Muscle layer of duodenum (tissue), 2 donors: ENCODE measurements at regions not wholly inside any gene's neighbourhood (a gene's known extent, or its start where the extent isn't known, plus 50 kb on each side); places are given as distances from the start of the nearest gene placed in this dataset.

Source experiments
- H3K27ac ChIP-seq: one replicate; pipeline ENCODE4 v1.7.0; 2013; ENCODE audit warnings: mild to moderate bottlenecking, low read length
- H3K27me3 ChIP-seq: one replicate; pipeline ENCODE4 v1.7.0; 2013; ENCODE audit warnings: low read depth, mild to moderate bottlenecking, control low read depth, low read length
- H3K36me3 ChIP-seq, 2 donors: one replicate each; pipeline ENCODE4 v1.7.0; 2013; ENCODE audit warnings: low read length in 2 of 2, control low read depth in 1 of 2, mild to moderate bottlenecking in 1 of 2; ENCODE audit not compliant: insufficient read depth in 2 of 2, control insufficient read depth in 1 of 2
- H3K4me1 ChIP-seq, 2 donors: one replicate each; pipeline ENCODE4 v1.7.0; 2013; ENCODE audit warnings: low read length in 2 of 2, mild to moderate bottlenecking in 2 of 2, control low read depth in 1 of 2, moderate library complexity in 1 of 2; ENCODE audit not compliant: insufficient read depth in 2 of 2, control insufficient read depth in 1 of 2
- H3K4me3 ChIP-seq, 2 donors: one replicate each; pipeline ENCODE4 v1.7.0; 2013; ENCODE audit warnings: low read length in 2 of 2, low read depth in 1 of 2, mild to moderate bottlenecking in 1 of 2
- H3K9me3 ChIP-seq, 2 donors: one replicate each; pipeline ENCODE4 v1.7.0; 2013; ENCODE audit warnings: low read length in 2 of 2, control low read depth in 1 of 2, mild to moderate bottlenecking in 1 of 2; ENCODE audit not compliant: control insufficient read depth in 1 of 2
- donor health status: healthy.

GRCh38 chr6:105819745-105820144, 266.4 kb upstream of the PRDM1 start:
- no peak overlapping the region for H3K27ac ChIP-seq
- H3K36me3 ChIP-seq, result no peaks in the 10 kb centered on the region
- H3K4me3 ChIP-seq, result no peak overlapping the region
- H3K9me3 ChIP-seq, result no peaks in the 10 kb centered on the region
- H3K27me3 ChIP-seq, result no peaks in the 10 kb centered on the region
- no peaks in the 10 kb centered on the region for H3K4me1 ChIP-seq

GRCh38 chr6:105818505-105818904, 267.6 kb upstream of the PRDM1 start:
- Histone ChIP-seq H3K27ac (no peak overlapping the region), H3K9me3 (no peaks in the 10 kb centered on the region), H3K4me1 (no peaks in the 10 kb centered on the region), H3K4me3 (no peak overlapping the region), H3K36me3 (no peaks in the 10 kb centered on the region), H3K27me3 (no peaks in the 10 kb centered on the region)

- Histone ChIP-seq H3K4me3 (no peak overlapping the region), H3K36me3 (no peaks in the 10 kb centered on the region), H3K9me3 (no peaks in the 10 kb centered on the region), H3K27ac (no peak overlapping the region), H3K4me1 (no peaks in the 10 kb centered on the region), H3K27me3 (no peaks in the 10 kb centered on the region)
Observed at GRCh38 chr6:105817961-105818360, 268.2 kb upstream of the PRDM1 start.

- H3K27ac ChIP-seq, result no peak overlapping the region
- H3K9me3 ChIP-seq, result no peaks in the 10 kb centered on the region
- no peaks in the 10 kb centered on the region for H3K36me3 ChIP-seq
- no peaks in the 10 kb centered on the region for H3K4me1 ChIP-seq
- H3K4me3 ChIP-seq, result no peak overlapping the region
- no peaks in the 10 kb centered on the region for H3K27me3 ChIP-seq
Observed at GRCh38 chr6:105817370-105817769, 268.8 kb upstream of the PRDM1 start.

GRCh38 chr6:105816847-105817246, 269.3 kb upstream of the PRDM1 start:
- no peaks in the 10 kb centered on the region for H3K9me3 ChIP-seq
- H3K36me3 ChIP-seq, result no peaks in the 10 kb centered on the region
- H3K4me3 ChIP-seq, result no peak overlapping the region
- H3K4me1 ChIP-seq, result no peaks in the 10 kb centered on the region
- no peak overlapping the region for H3K27ac ChIP-seq
- H3K27me3 ChIP-seq, result no peaks in the 10 kb centered on the region

- Histone ChIP-seq H3K4me1 (peaks cover 0 to under 1% of the 10 kb centered on the region in 2 donors), H3K36me3 (no peaks in the 10 kb centered on the region), H3K9me3 (no peaks in the 10 kb centered on the region), H3K4me3 (no peak overlapping the region), H3K27me3 (no peaks in the 10 kb centered on the region), H3K27ac (no peak overlapping the region)
Observed at GRCh38 chr6:105815661-105816555, 270.2 kb upstream of the PRDM1 start.

- H3K27me3 ChIP-seq, result no peaks in the 10 kb centered on the region
- no peaks in the 10 kb centered on the region for H3K9me3 ChIP-seq
- peaks cover 5 to 9% of the 10 kb centered on the region in 2 donors for H3K4me1 ChIP-seq
- no peak overlapping the region for H3K27ac ChIP-seq
- H3K4me3 ChIP-seq, result no peak overlapping the region
- H3K36me3 ChIP-seq, result no peaks in the 10 kb centered on the region
Observed at GRCh38 chr6:105814745-105815536, 271.2 kb upstream of the PRDM1 start.

- no peaks in the 10 kb centered on the region for H3K27me3 ChIP-seq
- no peaks in the 10 kb centered on the region for H3K36me3 ChIP-seq
- H3K9me3 ChIP-seq, result no peaks in the 10 kb centered on the region
- H3K4me1 ChIP-seq, result peaks cover 5 to 9% of the 10 kb centered on the region in 2 donors
- H3K4me3 ChIP-seq, result no peak overlapping the region
- H3K27ac ChIP-seq, result no peak overlapping the region
Observed at GRCh38 chr6:105810922-105811482, 275.1 kb upstream of the PRDM1 start.

- H3K27me3 ChIP-seq, result no peaks in the 10 kb centered on the region
- H3K4me3 ChIP-seq, result no peak overlapping the region
- H3K4me1 ChIP-seq, result peaks cover 5 to 9% of the 10 kb centered on the region in 2 donors
- H3K36me3 ChIP-seq, result no peaks in the 10 kb centered on the region
- no peak overlapping the region for H3K27ac ChIP-seq
- no peaks in the 10 kb centered on the region for H3K9me3 ChIP-seq
Observed at GRCh38 chr6:105810105-105810921, 275.8 kb upstream of the PRDM1 start.

- Histone ChIP-seq H3K36me3 (no peaks in the 10 kb centered on the region), H3K4me3 (no peak overlapping the region), H3K27me3 (no peaks in the 10 kb centered on the region), H3K4me1 (peaks cover 5 to 9% of the 10 kb centered on the region in 2 donors), H3K9me3 (no peaks in the 10 kb centered on the region), H3K27ac (no peak overlapping the region)
Observed at GRCh38 chr6:105808571-105808970, 277.6 kb upstream of the PRDM1 start.

GRCh38 chr6:105807905-105808304, 278.2 kb upstream of the PRDM1 start:
- Histone ChIP-seq H3K27ac (no peak overlapping the region), H3K4me3 (no peak overlapping the region), H3K27me3 (no peaks in the 10 kb centered on the region), H3K9me3 (no peaks in the 10 kb centered on the region), H3K4me1 (peaks cover 5 to 9% of the 10 kb centered on the region in 2 donors), H3K36me3 (no peaks in the 10 kb centered on the region)
